ENCODE measurements at regions not wholly inside any gene's neighbourhood (a gene's known extent, or its start where the extent isn't known, plus 50 kb on each side); places are given as distances from the start of the nearest gene placed in this dataset.

DNA sequence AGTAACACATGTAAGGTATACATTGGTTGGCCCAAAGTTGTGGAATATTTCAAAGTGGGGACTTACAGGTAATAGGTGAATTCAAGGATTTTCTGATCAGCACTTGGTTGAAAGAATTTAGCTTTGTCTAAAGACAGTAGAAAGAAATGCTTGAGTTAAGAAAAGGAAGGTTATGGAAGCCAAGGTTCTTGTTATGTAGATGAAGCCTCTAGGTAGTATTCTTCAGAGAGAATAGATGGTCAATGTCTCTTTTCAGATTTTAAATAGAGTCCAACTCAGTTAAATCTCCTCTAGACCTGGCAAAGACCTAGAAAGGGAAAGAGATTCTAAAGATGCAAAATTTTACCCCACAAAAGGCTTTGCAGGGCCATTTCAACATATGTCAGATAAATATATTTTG lies 157.4 kb downstream of the ANKRD30B start:
- TF ChIP-seq SIN3A (IDR thresholded peaks at IDR 0.05; ENCODE audit: borderline replicate concordance, insufficient read depth, low read depth, low read length) (no peak), TCF7L2 (IDR thresholded peaks at IDR 0.05; ENCODE audit: low read depth, low read length) (no peak), POLR2AphosphoS5 (IDR thresholded peaks at IDR 0.05; ENCODE audit: low read depth, low read length) (no peak)

Data from Panc1 (cell line).